SU-DHL-6 (cell line): ENCODE measurements at regions not wholly inside any gene's neighbourhood (a gene's known extent, or its start where the extent isn't known, plus 50 kb on each side); places are given as distances from the start of the nearest gene placed in this dataset.

ENCODE experiments used
- H2AFZ ChIP-seq: fragments of 200-600 bp; sonication (generic); 2 replicates; pipeline ENCODE4 v1.6.1; 2014; ENCODE audit warnings: low read depth, mild to moderate bottlenecking, moderate library complexity, mixed read lengths, antibody characterized with exemption, low read length; ENCODE audit not compliant: severe bottlenecking
- H3F3A ChIP-seq: fragments of 200-600 bp; shearing (Covaris generic); 2 replicates; pipeline ENCODE4 v1.6.0; 2016; ENCODE audit warnings: antibody characterized with exemption, mild to moderate bottlenecking; ENCODE audit not compliant: insufficient read depth
- H3K27ac ChIP-seq: fragments of 200-600 bp; sonication (generic); 2 replicates; pipeline ENCODE4 v1.5.1; 2016; ENCODE audit warnings: low read depth, mild to moderate bottlenecking, low read length, moderate library complexity, mixed read lengths
- H3K27me3 ChIP-seq: fragments of 200-600 bp; sonication (generic), shearing (Covaris generic); 2 replicates; pipeline ENCODE4 v1.6.0; 2014; ENCODE audit warnings: mild to moderate bottlenecking, low read length
- H3K36me3 ChIP-seq: fragments of 200-600 bp; sonication (generic); 2 replicates; pipeline ENCODE4 v1.6.1; 2014; ENCODE audit warnings: mild to moderate bottlenecking, low read length, mixed read lengths
- H3K4me2 ChIP-seq: fragments of 300-600, 200-600 bp; shearing (Covaris generic), sonication (generic); 2 replicates; pipeline ENCODE4 v1.6.0; 2014; ENCODE audit warnings: low read length, low read depth, mild to moderate bottlenecking; ENCODE audit not compliant: poor library complexity, severe bottlenecking
- H3K4me3 ChIP-seq: fragments of 200-600 bp; sonication (generic); 2 replicates; pipeline ENCODE4 v1.5.1; 2014; ENCODE audit warnings: antibody characterized with exemption, low read length, mild to moderate bottlenecking, mixed read lengths; ENCODE audit not compliant: insufficient read depth, poor library complexity, severe bottlenecking
- H3K79me2 ChIP-seq: fragments of 200-600 bp; sonication (generic); 2 replicates; pipeline ENCODE4 v1.6.1; 2014; ENCODE audit warnings: mild to moderate bottlenecking, low read length, moderate library complexity; ENCODE audit not compliant: insufficient read depth
- H3K9ac ChIP-seq: fragments of 200-600 bp; sonication (generic); 2 replicates; pipeline ENCODE4 v1.7.0; 2014; ENCODE audit warnings: mild to moderate bottlenecking, low read length
- H3K9me2 ChIP-seq: fragments of 200-600 bp; sonication (generic); replicated peaks from 2 replicates; pipeline ENCODE4 v1.6.1; 2014; ENCODE audit warnings: low read length; ENCODE audit not compliant: insufficient read depth
- H3K9me3 ChIP-seq: fragments of 200-600 bp; sonication (generic); 2 replicates; pipeline ENCODE4 v1.6.1; 2014; ENCODE audit warnings: low read length, mixed read lengths; ENCODE audit not compliant: insufficient read depth
- H4K20me1 ChIP-seq: fragments of 200-600 bp; sonication (generic); 2 replicates; pipeline ENCODE4 v1.6.1; 2014; ENCODE audit warnings: low read depth, mild to moderate bottlenecking, antibody characterized with exemption, low read length, moderate library complexity, mixed read lengths
- EZH2phosphoT487 ChIP-seq: fragments of 200-600 bp; sonication (generic), shearing (Covaris generic); conservative IDR thresholded peaks from 2 replicates; pipeline ENCODE4 v1.6.1; 2018; ENCODE audit warnings: mild to moderate bottlenecking, antibody characterized with exemption, low read length, moderate library complexity, mixed read lengths
- TF ChIP-seq, protein P1 (sequence below): fragments of 200-600 bp; sonication (generic); IDR thresholded peaks from one replicate; pipeline ENCODE4 v1.5.1; 2017; ENCODE audit warnings: antibody characterized with exemption, mild to moderate bottlenecking, low read length, moderate library complexity; ENCODE audit not compliant: insufficient read depth, poor library complexity, severe bottlenecking

DNA sequence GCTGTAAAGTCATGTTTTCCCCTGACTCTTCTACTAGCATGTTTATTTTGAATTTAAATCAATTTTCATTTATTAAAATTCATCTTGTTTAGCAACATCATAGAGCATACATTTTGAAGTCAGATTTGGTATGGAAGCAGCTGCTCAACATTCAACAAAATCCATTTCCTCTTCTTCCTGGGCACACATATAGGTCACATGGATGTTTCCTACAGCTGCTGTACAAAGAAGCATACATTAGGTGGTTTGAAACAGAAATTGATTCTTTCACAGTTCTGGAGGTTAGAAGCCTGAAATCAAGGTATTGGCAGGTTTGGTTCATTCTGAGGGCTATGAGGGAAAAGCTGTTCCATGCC lies 495.2 kb downstream of the RFPL4B start:
- Histone ChIP-seq H3K79me2 (no peaks in the 10 kb centered on the region), H3K9ac (no peak overlapping the region), H3F3A (no peaks in the 10 kb centered on the region), H3K4me3 (no peak overlapping the region), H3K4me2 (peak overlapping the region; percentile 39), H2AFZ (peak overlapping the region; percentile 7), H3K9me2 (no peaks in the 10 kb centered on the region), H3K36me3 (no peaks in the 10 kb centered on the region), H4K20me1 (no peaks in the 10 kb centered on the region), H3K27ac (peak overlapping the region; percentile 44; the same call in 1 of the 2 replicates), H3K9me3 (no peaks in the 10 kb centered on the region), H3K27me3 (no peaks in the 10 kb centered on the region)
- TF ChIP-seq EZH2phosphoT487, result no peak
- TF ChIP-seq, protein P1, sequence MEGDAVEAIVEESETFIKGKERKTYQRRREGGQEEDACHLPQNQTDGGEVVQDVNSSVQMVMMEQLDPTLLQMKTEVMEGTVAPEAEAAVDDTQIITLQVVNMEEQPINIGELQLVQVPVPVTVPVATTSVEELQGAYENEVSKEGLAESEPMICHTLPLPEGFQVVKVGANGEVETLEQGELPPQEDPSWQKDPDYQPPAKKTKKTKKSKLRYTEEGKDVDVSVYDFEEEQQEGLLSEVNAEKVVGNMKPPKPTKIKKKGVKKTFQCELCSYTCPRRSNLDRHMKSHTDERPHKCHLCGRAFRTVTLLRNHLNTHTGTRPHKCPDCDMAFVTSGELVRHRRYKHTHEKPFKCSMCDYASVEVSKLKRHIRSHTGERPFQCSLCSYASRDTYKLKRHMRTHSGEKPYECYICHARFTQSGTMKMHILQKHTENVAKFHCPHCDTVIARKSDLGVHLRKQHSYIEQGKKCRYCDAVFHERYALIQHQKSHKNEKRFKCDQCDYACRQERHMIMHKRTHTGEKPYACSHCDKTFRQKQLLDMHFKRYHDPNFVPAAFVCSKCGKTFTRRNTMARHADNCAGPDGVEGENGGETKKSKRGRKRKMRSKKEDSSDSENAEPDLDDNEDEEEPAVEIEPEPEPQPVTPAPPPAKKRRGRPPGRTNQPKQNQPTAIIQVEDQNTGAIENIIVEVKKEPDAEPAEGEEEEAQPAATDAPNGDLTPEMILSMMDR, result no peak

DNA sequence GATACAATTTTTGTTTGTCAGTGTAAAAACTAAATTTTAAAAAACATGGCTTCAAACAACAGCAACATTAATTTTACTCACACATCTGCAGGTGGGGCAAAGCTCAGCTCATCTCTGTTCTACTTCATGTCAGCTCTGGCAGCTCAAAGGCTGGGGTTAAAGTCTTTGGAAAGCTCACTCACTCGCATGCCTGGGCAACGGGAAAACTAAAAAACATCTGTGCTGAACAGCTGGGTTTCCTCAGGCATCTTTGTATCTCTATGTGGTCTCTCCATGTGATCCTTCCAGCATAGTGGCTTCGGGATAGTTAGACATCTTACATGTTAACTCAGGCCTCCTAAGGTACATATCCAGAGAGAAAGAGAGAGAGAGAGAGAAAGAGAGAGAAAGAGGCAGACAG lies 499.6 kb downstream of the RFPL4B start:
- Histone ChIP-seq H3F3A (no peaks in the 10 kb centered on the region), H3K4me2 (no peak overlapping the region), H4K20me1 (no peaks in the 10 kb centered on the region), H3K79me2 (no peaks in the 10 kb centered on the region), H3K27me3 (no peaks in the 10 kb centered on the region), H3K9me2 (no peaks in the 10 kb centered on the region), H3K36me3 (no peaks in the 10 kb centered on the region), H3K27ac (no peak overlapping the region), H3K4me3 (no peak overlapping the region), H2AFZ (no peak overlapping the region), H3K9ac (no peak overlapping the region), H3K9me3 (no peaks in the 10 kb centered on the region)
- TF ChIP-seq EZH2phosphoT487, result no peak
- TF ChIP-seq, protein P1, result no peak

DNA sequence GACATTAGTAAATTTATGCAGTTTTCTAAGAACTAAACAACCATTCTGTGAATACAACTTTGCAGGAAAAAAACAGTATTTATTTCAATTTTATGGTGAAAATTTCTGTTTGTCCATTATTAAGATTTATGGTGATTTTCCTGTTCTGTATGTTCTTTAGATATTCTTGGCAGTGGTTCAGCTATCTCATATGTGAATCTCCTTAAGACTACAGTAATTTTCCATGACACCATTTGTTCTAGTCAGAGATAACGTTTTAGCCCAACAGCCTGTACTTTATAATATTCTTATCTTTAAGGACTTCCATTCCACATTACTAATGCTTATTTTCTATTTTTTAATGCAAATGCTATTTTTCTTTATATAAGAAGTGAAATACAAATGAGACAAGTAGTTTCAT lies 504.0 kb downstream of the RFPL4B start:
- H3K36me3 ChIP-seq, result no peaks in the 10 kb centered on the region
- no peaks in the 10 kb centered on the region for H4K20me1 ChIP-seq
- H3K27ac ChIP-seq, result no peak overlapping the region
- H3K4me2 ChIP-seq, result no peak overlapping the region
- H3F3A ChIP-seq, result no peaks in the 10 kb centered on the region
- TF ChIP-seq, protein P1, result no peak
- TF ChIP-seq EZH2phosphoT487, result no peak
- H3K4me3 ChIP-seq, result no peak overlapping the region
- no peaks in the 10 kb centered on the region for H3K9me3 ChIP-seq
- no peak overlapping the region for H2AFZ ChIP-seq
- H3K79me2 ChIP-seq, result no peaks in the 10 kb centered on the region
- no peaks in the 10 kb centered on the region for H3K27me3 ChIP-seq
- no peaks in the 10 kb centered on the region for H3K9me2 ChIP-seq
- H3K9ac ChIP-seq, result no peak overlapping the region

DNA sequence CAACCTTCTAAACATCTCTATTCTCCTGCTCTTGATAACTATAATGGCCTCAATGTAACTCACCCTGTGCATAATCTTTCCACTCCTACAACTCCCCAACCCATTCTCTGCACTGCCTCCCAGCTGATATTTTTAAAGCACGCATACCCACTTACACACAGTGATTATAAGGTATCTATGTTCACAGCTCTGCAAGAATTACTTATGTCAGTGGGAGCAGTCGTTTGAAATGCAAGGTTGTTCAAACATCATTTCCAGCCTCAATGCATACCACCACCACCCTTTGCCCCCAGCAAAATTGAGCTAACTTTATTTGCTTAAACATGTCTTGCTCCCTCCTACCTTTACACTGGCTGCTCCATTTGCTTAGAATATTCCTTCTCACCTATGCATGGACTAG lies 506.0 kb downstream of the RFPL4B start:
- Histone ChIP-seq H3F3A (no peaks in the 10 kb centered on the region), H3K4me2 (no peak overlapping the region), H3K9me2 (no peaks in the 10 kb centered on the region), H4K20me1 (no peaks in the 10 kb centered on the region), H3K79me2 (no peaks in the 10 kb centered on the region), H3K27ac (no peak overlapping the region), H3K9ac (no peak overlapping the region), H3K36me3 (no peaks in the 10 kb centered on the region), H3K4me3 (no peak overlapping the region), H3K27me3 (no peaks in the 10 kb centered on the region), H2AFZ (no peak overlapping the region), H3K9me3 (no peaks in the 10 kb centered on the region)
- TF ChIP-seq, protein P1, result no peak
- TF ChIP-seq EZH2phosphoT487, result no peak
